Astrocyte of the cerebellum (primary cell): ENCODE measurements at regions not wholly inside any gene's neighbourhood (a gene's known extent, or its start where the extent isn't known, plus 50 kb on each side); places are given as distances from the start of the nearest gene placed in this dataset.

ENCODE experiments used
- DNase-seq: peaks from one replicate; pipeline ENCODE4 v3.0.0-alpha.2; 2011; ENCODE audit warnings: low read depth
- H3K4me3 ChIP-seq: 2 replicates; pipeline ENCODE4 v1.5.1; 2011; ENCODE audit warnings: mild to moderate bottlenecking, low read depth, low read length, moderate library complexity
- in situ Hi-C: cut with HindIII; loops from 2 replicates; pipeline ENCODE4 v1.10.0; 2017; ENCODE audit warnings: low sequenced_read_pairs
- TF ChIP-seq, protein P1 (sequence below): IDR thresholded peaks from 2 replicates; pipeline ENCODE4 v1.5.1; 2012; ENCODE audit warnings: low read length, low read depth, moderate library complexity, mild to moderate bottlenecking; ENCODE audit errors: missing control alignments

DNA sequence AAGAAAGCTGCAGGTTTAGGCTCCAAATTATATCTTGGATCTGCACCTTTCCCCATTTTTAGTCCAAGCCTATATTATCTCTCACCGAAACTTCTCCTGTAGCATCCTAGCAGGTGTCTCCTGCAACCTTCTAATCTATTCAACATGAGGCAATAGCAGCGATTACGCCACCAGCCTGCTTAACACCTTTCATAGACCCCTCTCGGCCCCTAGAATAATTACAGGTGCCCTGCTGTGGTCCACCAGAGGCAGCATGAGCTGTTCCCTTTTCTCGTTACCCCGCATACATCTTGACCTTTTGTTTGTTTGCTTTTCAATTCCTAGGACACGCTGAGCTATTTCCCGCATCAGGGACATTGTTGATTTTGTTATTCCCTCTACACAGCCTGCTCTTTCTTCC, 361.9 kb downstream of the CYRIA start:
- in situ Hi-C loops: no loop called here
- TF ChIP-seq, protein P1, sequence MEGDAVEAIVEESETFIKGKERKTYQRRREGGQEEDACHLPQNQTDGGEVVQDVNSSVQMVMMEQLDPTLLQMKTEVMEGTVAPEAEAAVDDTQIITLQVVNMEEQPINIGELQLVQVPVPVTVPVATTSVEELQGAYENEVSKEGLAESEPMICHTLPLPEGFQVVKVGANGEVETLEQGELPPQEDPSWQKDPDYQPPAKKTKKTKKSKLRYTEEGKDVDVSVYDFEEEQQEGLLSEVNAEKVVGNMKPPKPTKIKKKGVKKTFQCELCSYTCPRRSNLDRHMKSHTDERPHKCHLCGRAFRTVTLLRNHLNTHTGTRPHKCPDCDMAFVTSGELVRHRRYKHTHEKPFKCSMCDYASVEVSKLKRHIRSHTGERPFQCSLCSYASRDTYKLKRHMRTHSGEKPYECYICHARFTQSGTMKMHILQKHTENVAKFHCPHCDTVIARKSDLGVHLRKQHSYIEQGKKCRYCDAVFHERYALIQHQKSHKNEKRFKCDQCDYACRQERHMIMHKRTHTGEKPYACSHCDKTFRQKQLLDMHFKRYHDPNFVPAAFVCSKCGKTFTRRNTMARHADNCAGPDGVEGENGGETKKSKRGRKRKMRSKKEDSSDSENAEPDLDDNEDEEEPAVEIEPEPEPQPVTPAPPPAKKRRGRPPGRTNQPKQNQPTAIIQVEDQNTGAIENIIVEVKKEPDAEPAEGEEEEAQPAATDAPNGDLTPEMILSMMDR: no peak
- H3K4me3 ChIP-seq: no peak overlapping the region

DNA sequence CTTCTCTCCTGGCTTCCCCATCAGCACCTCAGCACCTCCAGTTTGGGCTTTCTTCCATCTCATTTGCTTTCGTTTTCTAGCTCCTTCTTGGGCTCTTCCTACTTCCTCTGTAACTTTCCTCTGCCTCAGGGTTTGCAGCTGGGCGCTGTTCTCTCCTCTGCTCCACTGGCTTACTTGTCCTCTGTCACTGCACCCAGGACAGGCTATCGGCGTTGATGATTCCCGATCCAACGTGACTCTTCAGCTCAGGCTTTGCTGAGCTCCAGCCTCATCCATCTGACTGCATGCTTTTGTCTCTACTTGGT, 362.4 kb downstream of the CYRIA start:
- no peak overlapping the region for H3K4me3 ChIP-seq

More for the DNA sequence above, 361.9 kb downstream of the CYRIA start:
- DNase-seq: no peak

DNA sequence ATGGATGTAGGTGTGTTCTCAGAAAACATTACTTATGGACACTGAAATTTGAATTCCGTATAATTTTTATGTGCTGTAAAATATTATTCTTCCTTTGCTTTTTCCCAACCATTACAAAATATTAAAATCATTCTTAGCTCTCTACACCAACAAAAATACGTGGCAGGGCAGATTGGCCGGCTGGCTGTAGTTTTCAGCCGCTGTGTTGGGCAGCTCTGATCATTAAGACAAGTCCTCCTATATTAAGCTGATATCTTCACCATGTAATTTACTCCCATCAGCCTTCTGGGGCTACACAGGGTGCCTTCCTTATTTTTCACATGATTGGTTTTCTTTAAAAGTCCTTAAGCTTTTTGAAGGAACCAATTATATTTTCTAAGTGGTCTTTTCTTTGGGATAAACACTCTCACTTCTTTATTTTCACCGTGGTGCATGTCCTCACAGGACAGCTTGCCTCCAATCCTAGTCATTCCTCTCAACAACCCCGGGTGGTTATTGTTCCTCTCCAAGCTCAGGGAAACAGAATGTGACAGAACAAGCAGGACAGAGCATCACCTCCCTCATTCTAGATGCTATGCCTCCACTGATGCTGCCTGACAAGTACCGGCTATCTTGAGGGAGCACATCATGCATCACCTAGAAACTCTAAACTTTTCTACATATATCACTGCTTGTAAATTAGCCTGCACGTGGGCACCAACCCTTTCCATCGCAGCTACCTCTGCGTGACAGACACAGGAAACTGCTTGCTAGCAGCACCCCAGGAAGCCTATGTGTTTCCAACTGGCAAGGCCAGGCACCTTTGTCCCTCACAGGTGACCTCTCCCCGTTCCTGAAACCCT, 362.3 kb downstream of the MYCN start:
- no peak for DNase-seq
- in situ Hi-C loops: no loop called here
- H3K4me3 ChIP-seq: no peak overlapping the region
- TF ChIP-seq, protein P1: no peak

More for the DNA sequence above, 362.4 kb downstream of the CYRIA start:
- TF ChIP-seq, protein P1: no peak
- in situ Hi-C loops: no loop called here
- no peak for DNase-seq

DNA sequence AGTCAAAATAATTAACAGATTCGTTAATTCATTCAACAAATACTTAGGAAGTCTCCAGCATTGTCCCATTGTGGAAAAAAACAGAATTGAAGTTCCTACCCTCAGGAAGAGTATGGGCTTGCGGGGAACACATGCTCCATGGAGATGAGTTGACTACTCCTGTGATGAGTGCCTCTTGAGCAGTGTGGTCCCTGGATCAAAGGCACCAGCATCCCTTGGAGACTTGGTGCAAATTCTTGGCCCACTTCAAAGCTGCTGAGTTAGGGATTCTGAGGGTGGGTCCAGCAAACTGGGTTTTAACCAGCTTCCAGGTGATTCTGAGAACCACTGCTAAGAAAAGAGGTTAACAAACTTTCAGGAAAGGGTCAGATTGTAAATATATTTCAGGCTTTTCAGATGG, 361.6 kb downstream of the MYCN start:
- H3K4me3 ChIP-seq: no peak overlapping the region
- in situ Hi-C loops: no loop called here
- DNase-seq: no peak
- TF ChIP-seq, protein P1: no peak

DNA sequence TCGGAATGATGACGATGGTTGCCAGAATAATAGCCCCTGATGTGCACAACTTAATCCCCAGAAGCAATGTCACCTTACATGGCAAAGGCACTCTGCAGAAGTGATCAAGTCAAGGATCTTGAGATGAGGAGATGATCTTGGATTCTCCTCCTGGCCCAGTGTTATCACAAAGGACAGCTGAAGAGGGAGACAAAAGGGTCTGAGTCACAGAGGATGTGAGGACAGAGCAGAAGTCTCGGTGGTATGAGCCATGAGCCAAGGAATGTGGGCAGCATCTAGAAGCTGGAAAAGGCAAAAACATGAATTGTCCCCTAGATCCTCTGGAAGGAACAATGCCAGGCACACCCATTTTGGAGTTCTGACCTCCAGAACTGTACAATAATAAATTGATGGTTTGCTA, 358.5 kb downstream of the MYCN start:
- DNase-seq: no peak
- in situ Hi-C loops: no loop called here
- TF ChIP-seq, protein P1: no peak
- H3K4me3 ChIP-seq: no peak overlapping the region

DNA sequence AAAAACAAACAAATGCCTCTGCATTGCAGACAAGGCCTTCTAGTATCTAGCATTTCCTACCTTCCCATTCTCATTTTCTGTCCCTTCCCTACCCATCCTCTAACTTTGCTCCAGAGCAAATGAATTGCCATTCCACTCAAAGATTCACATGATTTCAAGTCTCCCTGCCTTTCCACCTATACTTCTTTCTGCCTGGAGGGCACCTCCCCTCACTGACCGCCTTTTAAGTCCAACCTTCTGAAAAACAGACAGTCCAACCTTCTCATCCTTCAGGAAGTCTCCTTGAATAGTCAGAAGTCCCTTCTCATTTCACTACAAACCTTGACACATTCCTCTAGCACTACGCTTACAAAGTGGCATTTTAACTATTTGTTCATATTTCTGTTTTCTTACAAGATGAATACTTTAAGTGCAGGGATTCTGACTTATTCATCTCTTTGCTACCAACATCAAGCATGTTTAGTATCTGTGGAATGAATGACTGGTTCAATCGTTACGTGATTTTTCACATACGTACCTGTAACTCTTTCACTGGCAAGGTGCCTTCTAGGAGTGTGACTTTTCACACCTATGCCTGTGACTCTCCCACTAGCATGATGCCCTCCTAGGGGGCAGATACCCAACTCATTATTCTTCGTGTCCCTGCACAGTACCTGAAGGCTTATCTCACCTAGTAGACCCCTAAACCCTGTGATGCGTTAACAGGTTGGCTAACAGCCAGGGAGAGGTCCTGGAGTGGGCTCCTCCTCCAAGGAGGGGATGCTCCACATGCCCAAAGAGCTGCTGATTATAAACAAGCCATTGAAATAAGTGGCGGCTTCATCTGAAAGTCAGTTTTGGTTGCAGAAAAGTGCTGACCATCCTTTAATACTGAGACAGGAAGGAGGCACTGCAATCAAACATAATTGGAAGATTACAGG, 356.2 kb downstream of the MYCN start:
- H3K4me3 ChIP-seq: no peak overlapping the region
- DNase-seq: no peak
- in situ Hi-C loops: no loop called here
- TF ChIP-seq, protein P1: no peak
